WTC11 (cell line): ENCODE measurements at regions not wholly inside any gene's neighbourhood (a gene's known extent, or its start where the extent isn't known, plus 50 kb on each side); places are given as distances from the start of the nearest gene placed in this dataset.

Source experiments
- ATAC-seq: fragments of 200-7000 bp; cut with Tn5 transposase; 2 replicates; pipeline ENCODE4 v1.10.0; 2021; ENCODE audit warnings: mild to moderate bottlenecking, moderate library complexity
- CTCF ChIA-PET: fragments of 300-600 bp; sonication (Branson Sonifier 250); formaldehyde crosslinking; loops from one replicate; lab custom pipeline; 2021; ENCODE audit warnings: antibody characterized with exemption; lab: Charles Lee
- POLR2A ChIA-PET: fragments of 350-600 bp; sonication (Branson Sonifier 250); formaldehyde crosslinking; loops from one replicate; lab custom pipeline; 2021; ENCODE audit warnings: antibody characterized with exemption; lab: Charles Lee
- DNase-seq: peaks from one replicate; pipeline ENCODE4 v3.0.0; 2021; ENCODE audit warnings: low spot score
- H3K27ac Mint-ChIP-seq: 2 replicates; pipeline ENCODE4 v1.8.0; 2021; ENCODE audit warnings: mixed read lengths
- H3K27me3 Mint-ChIP-seq: 2 replicates; pipeline ENCODE4 v1.8.0; 2021; ENCODE audit warnings: low read depth, mild to moderate bottlenecking, moderate library complexity, mixed read lengths
- H3K36me3 Mint-ChIP-seq: 2 replicates; pipeline ENCODE4 v1.8.0; 2021; ENCODE audit warnings: mixed read lengths
- H3K4me1 Mint-ChIP-seq: 2 replicates; pipeline ENCODE4 v1.8.0; 2022; ENCODE audit warnings: mixed read lengths
- H3K4me3 Mint-ChIP-seq: 2 replicates; pipeline ENCODE4 v1.8.0; 2021; ENCODE audit warnings: mild to moderate bottlenecking, moderate library complexity, mixed read lengths
- H3K9me3 Mint-ChIP-seq: 2 replicates; pipeline ENCODE4 v1.8.0; 2021; ENCODE audit warnings: mixed read lengths
- CDX4 ChIP-seq: fragments of 250-450 bp; sonication (Bioruptor Pico); IDR thresholded peaks from 2 replicates; pipeline ENCODE4 v1.9.0; 2021; ENCODE audit warnings: moderate library complexity, mild to moderate bottlenecking, inconsistent platforms, borderline replicate concordance
- FOXJ3 ChIP-seq: sonication (generic); formaldehyde crosslinking; IDR thresholded peaks from 2 replicates; pipeline ENCODE4 v1.9.0; 2021; ENCODE audit warnings: missing genetic modification reagents, mild to moderate bottlenecking, borderline replicate concordance
- FOXK1 ChIP-seq: sonication (generic); formaldehyde crosslinking; IDR thresholded peaks from 2 replicates; pipeline ENCODE4 v1.8.0; 2022; ENCODE audit warnings: mild to moderate bottlenecking, moderate library complexity, missing genetic modification reagents
- FOXP1 ChIP-seq: sonication (generic); formaldehyde crosslinking; IDR thresholded peaks from 2 replicates; pipeline ENCODE4 v1.8.0; 2022; ENCODE audit warnings: missing genetic modification reagents, mild to moderate bottlenecking, moderate library complexity, borderline replicate concordance
- GABPB1 ChIP-seq: sonication (generic); formaldehyde crosslinking; IDR thresholded peaks from 2 replicates; pipeline ENCODE4 v1.8.1; 2023; ENCODE audit warnings: mild to moderate bottlenecking, missing genetic modification reagents
- JUN ChIP-seq: sonication (generic); formaldehyde crosslinking; IDR thresholded peaks from 2 replicates; pipeline ENCODE4 v1.8.0; 2023; ENCODE audit warnings: mild to moderate bottlenecking, missing genetic modification reagents
- KAT7 ChIP-seq: sonication (generic); formaldehyde crosslinking; IDR thresholded peaks from 2 replicates; pipeline ENCODE4 v1.8.1; 2023; ENCODE audit warnings: missing genetic modification reagents, mild to moderate bottlenecking, borderline replicate concordance
- NFATC4 ChIP-seq: fragments of 250-450 bp; sonication (Bioruptor Pico); IDR thresholded peaks from 2 replicates; pipeline ENCODE4 v1.9.0; 2021; ENCODE audit warnings: mild to moderate bottlenecking
- NFYB ChIP-seq: sonication (generic); formaldehyde crosslinking; conservative IDR thresholded peaks from 2 replicates; pipeline ENCODE4 v1.8.0; 2022; ENCODE audit warnings: low read depth, missing genetic modification reagents
- PRDM15 ChIP-seq: sonication (generic); formaldehyde crosslinking; IDR thresholded peaks from 2 replicates; pipeline ENCODE4 v1.8.0; 2022; ENCODE audit warnings: missing genetic modification reagents
- ZNF263 ChIP-seq: sonication (generic); formaldehyde crosslinking; IDR thresholded peaks from 2 replicates; pipeline ENCODE4 v1.8.1; 2022; ENCODE audit warnings: low read depth, mild to moderate bottlenecking, moderate library complexity, missing genetic modification reagents
- ZNF281 ChIP-seq: sonication (generic); formaldehyde crosslinking; IDR thresholded peaks from 2 replicates; pipeline ENCODE4 v1.8.0; 2023; ENCODE audit warnings: mild to moderate bottlenecking, missing genetic modification reagents
- ZNF317 ChIP-seq: sonication (generic); formaldehyde crosslinking; IDR thresholded peaks from 2 replicates; pipeline ENCODE4 v1.8.1; 2023; ENCODE audit warnings: low read depth, mild to moderate bottlenecking, moderate library complexity, missing genetic modification reagents, borderline replicate concordance
- ZNF425 ChIP-seq: fragments of 250-450 bp; sonication (Bioruptor Pico); conservative IDR thresholded peaks from 2 replicates; pipeline ENCODE4 v1.9.0; 2021; ENCODE audit warnings: mild to moderate bottlenecking
- TF ChIP-seq, protein P1 (sequence below): fragments of 250-450 bp; sonication (Bioruptor Pico); IDR thresholded peaks from 2 replicates; pipeline ENCODE4 v1.8.0; 2021; ENCODE audit warnings: mild to moderate bottlenecking

DNA sequence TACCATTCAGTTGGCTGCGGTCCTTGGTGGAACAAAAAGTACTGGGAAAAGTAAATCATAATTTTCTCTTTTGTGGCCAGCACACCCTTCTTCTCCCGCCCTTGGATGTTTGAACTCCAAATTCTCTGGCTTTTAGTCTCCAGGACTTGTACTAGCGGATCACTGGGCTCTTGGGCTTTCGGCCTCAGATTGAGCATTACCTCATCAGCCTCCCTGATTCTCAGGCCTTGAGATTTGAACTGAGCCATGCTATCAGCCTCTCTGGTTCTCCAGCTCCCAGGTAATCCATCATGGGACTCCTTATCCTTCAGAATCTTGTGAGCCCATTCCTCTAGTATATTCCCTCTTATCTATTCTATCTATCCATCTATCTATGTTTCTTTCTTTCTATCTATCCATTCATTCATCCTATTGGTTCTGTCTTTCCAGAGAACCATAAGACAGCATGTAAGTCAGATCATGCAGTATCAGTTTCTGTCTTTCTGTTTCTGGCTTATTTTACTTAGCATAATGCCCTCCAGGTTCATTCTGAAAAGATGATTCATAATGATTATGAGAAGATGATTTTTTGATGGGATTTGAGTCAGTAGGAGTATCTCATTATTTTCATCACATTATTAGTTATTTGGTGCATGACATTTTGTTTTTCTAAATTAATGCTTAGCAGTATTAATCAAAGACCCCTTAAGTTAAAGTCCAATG lies 814.9 kb downstream of the LRFN5 start:
- CTCF ChIA-PET = no interaction called here

DNA sequence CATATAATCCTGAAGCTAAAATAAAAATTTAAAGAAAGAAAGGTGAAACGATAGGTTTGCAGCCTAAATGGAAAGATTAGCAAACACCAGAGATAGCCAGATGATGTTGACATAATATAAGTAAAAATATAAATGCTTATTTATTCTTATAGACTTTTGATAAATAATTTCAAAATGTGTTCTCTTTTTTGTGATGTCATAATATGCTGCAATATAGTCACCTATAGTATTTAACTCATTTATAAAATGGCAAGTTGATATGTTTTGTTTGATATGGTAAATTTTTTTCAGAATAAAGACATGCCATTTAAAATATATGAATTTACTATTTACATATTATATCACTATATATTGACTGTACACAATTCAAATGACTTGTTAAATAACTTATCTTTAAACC lies 813.4 kb downstream of the LRFN5 start:
- Mint-ChIP-seq H3K27ac (no peak overlapping the region), H3K9me3 (no peaks in the 10 kb centered on the region), H3K27me3 (no peaks in the 10 kb centered on the region; the same call in 1 of the 2 replicates), H3K4me1 (no peaks in the 10 kb centered on the region), H3K36me3 (no peaks in the 10 kb centered on the region), H3K4me3 (no peak overlapping the region)
- ChIA-PET POLR2A (no interaction called here), CTCF (no interaction called here)
- no peak for ATAC-seq
- DNase-seq = no peak
- no peak for TF ChIP-seq JUN (CRISPR knock-in tag)
- TF ChIP-seq NFYB = no peak
- no peak for TF ChIP-seq ZNF425 (CRISPR knock-in tag)
- TF ChIP-seq ZNF317 (CRISPR knock-in tag) = no peak

More for the DNA sequence above, 814.9 kb downstream of the LRFN5 start:
- DNase-seq (no peak), ATAC-seq (no peak)
- POLR2A ChIA-PET = no interaction called here
- H3K4me1 Mint-ChIP-seq = no peaks in the 10 kb centered on the region
- H3K27ac Mint-ChIP-seq = no peak overlapping the region
- H3K36me3 Mint-ChIP-seq = no peaks in the 10 kb centered on the region
- no peak overlapping the region for H3K4me3 Mint-ChIP-seq
- H3K9me3 Mint-ChIP-seq = no peaks in the 10 kb centered on the region; the same call in 1 of the 2 replicates
- TF ChIP-seq FOXK1 (no peak), PRDM15 (CRISPR knock-in tag) (no peak), ZNF281 (CRISPR knock-in tag) (no peak), GABPB1 (CRISPR knock-in tag) (no peak), FOXJ3 (no peak), ZNF263 (no peak), CDX4 (no peak), FOXP1 (CRISPR knock-in tag) (no peak), NFATC4 (CRISPR knock-in tag) (no peak), KAT7 (CRISPR knock-in tag) (no peak)
- TF ChIP-seq, protein P1, sequence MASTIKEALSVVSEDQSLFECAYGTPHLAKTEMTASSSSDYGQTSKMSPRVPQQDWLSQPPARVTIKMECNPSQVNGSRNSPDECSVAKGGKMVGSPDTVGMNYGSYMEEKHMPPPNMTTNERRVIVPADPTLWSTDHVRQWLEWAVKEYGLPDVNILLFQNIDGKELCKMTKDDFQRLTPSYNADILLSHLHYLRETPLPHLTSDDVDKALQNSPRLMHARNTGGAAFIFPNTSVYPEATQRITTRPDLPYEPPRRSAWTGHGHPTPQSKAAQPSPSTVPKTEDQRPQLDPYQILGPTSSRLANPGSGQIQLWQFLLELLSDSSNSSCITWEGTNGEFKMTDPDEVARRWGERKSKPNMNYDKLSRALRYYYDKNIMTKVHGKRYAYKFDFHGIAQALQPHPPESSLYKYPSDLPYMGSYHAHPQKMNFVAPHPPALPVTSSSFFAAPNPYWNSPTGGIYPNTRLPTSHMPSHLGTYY (CRISPR knock-in tag) = no peak
- no peaks in the 10 kb centered on the region; the same call in 1 of the 2 replicates for H3K27me3 Mint-ChIP-seq
